HG03196 (cell line): ENCODE measurements at regions not wholly inside any gene's neighbourhood (a gene's known extent, or its start where the extent isn't known, plus 50 kb on each side); places are given as distances from the start of the nearest gene placed in this dataset.
"Not testable (repeated sequence)": the region's sequence is repeated elsewhere in the genome, so short reads cannot be mapped to it uniquely, and the experiment has no call there.

Source experiments
- ATAC-seq: cut with Tn5 transposase; IDR thresholded peaks from one replicate; pipeline ENCODE4 v1.9.1; 2021; ENCODE audit not compliant: unreplicated experiment

GRCh38 chr10:33965795-33966581 lies 631.5 kb upstream of the NRP1 start:
- no peak for ATAC-seq

GRCh38 chr10:33963729-33964128 lies 629.3 kb upstream of the NRP1 start:
- no peak for ATAC-seq

GRCh38 chr10:33956322-33956721 lies 621.9 kb upstream of the NRP1 start:
- ATAC-seq = not testable (repeated sequence)

DNA sequence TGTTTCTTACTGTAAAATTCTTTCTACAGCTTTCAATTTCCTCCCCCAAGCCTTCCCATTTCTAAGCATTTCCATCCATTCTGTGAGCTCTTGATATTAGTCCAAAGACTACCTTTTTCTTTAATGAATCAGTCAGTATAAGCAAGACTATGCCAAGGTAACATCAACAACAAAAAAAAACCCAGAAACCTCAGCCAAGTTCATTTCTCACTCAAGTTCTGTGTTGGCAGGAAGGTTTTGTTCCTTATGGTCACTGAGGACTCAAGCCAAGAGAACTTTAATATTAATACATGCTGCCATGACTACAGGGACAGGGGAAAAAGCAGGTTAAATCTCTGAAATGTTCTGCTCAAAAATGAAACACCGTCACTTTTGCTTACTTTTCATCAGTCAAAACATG lies 621.2 kb upstream of the NRP1 start:
- ATAC-seq = no peak

DNA sequence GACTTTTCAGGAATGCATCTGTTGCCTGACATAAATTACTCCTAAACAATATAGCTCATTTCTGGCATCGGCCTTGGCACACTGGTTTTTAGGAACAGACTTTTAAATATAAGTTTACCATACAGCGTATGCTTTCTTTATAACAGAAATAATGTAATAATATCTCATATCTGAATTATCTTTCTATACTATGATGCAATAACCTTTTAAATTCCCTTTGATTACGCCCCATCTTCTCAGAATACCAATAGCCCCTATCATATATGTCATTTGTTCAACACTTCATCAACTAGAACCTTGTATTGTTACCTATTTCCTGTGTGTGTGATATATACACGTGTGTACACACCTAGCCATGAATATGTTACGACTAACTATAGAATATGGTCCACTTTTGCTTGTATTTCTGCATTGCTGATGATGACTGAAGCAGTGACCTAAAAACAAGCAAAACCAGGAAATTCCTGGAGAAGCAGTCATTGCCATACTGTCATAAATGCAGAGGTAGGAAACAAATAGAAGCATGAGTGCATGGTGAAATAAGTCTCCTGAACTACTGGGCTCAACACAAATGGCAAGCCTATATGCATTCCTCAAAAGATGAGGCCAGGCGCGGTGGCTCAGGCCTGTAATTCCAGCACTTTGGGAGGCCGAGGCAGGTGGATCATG lies 618.4 kb upstream of the NRP1 start:
- ATAC-seq = no peak

DNA sequence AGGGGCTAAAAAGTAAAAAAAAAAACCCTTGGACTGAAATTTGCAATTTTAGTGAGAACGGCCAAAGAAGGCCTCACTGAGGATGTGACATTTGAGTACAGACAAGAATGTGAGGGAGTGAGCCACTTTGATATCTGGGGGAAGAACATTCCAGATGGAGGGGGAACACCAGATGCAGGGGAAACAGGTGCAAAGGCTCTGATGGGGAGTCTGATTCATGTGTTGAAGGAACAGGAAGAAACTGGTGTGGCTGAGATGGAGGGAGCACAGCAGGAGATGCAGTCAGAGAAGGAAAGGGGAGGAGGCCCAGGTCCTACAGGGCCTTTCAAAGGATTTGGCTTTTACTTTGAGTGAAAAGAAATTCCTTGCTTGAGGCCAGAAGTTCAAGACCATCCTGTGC lies 615.7 kb upstream of the NRP1 start:
- ATAC-seq = no peak

GRCh38 chr10:33947544-33947943 lies 613.1 kb upstream of the NRP1 start:
- no peak for ATAC-seq

- ATAC-seq = no peak
Observed at GRCh38 chr10:33945051-33945450, 610.6 kb upstream of the NRP1 start.

GRCh38 chr10:33942508-33942907 lies 608.0 kb upstream of the NRP1 start:
- ATAC-seq = no peak

GRCh38 chr10:33939892-33940291 lies 605.4 kb upstream of the NRP1 start:
- no peak for ATAC-seq

GRCh38 chr10:33939410-33939809 lies 604.9 kb upstream of the NRP1 start:
- no peak for ATAC-seq

- ATAC-seq = no peak
Observed at GRCh38 chr10:33938001-33938400, 603.5 kb upstream of the NRP1 start.

GRCh38 chr10:33937036-33937730 lies 602.7 kb upstream of the NRP1 start:
- ATAC-seq = no peak

DNA sequence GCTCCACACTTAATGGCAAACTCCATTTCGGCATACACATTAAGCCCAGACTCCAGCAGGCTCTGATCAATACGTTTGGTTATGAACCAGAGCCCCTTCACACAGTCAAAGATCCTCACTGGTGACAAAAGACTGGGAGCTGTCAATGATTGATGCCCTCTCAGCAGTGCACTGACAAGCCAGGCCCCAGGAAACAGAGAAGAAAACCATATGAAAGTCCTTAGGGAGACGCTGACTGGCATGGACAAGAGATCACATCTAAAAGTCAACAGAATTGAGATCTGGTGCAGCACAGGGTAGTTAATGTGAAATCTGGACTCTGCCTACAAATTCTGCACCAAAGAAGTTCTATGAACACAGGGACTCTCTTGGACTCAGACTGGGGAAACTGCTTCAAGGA lies 600.9 kb upstream of the NRP1 start:
- no peak for ATAC-seq

DNA sequence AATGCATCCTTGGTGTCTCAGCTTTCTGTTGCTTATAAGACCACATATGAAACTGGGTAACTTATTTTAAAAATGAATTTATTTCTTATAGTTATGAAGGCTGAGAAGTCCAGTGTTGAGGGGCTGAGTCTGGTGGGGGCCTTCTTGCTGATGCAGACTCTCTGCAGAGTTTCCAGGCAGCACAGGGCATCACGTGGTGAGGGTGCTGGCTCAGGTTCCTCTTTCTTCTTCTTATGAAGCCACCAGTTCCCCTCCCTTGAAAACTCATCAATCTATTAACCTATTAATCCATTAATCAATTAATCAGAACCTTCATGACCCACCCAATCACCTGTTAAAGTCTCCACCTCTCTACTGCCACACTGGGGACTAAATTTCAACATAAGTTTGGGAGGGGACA lies 595.6 kb upstream of the NRP1 start:
- ATAC-seq = no peak

DNA sequence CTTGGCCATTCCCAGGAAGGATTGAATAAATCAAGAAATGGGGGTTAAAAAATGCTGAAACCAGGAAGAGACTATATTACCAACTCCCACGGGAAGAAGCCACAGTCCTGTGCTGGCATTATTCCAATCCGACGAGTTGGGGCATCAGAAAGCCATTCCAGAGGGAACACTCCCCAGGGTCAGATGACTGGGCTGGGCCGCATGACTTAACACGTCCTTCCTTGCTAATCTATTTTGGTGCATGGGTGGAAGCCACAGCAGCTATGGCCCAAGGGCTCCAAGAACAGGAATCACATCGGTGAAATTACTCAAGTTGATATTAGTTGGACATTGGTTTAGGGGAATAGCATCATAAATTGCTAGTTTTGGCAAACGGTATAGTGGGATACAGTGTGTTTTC lies 592.9 kb upstream of the NRP1 start:
- ATAC-seq = no peak

- ATAC-seq = no peak
Observed at GRCh38 chr10:33921970-33922605, 587.6 kb upstream of the NRP1 start.

DNA sequence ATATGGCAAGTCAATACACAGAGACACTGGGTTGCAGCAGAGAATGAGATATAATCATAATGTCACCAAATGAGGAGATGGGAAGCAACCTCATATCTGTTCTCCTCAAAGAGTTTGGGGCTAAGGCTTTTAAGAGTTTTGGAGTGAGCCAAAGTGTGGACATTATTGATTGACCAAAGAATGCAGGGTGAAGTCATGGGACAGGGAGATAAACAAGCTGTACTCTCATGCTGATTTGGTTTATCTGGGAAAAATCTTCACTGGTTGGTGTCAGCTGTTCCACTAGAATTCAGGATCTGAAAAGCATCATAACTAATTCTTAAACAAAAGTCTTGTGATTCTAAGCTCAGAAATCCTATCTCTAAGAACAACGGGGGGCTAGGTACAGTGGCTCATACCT lies 585.9 kb upstream of the NRP1 start:
- ATAC-seq = no peak

- no peak for ATAC-seq
Observed at GRCh38 chr10:33919244-33919643, 584.8 kb upstream of the NRP1 start.

DNA sequence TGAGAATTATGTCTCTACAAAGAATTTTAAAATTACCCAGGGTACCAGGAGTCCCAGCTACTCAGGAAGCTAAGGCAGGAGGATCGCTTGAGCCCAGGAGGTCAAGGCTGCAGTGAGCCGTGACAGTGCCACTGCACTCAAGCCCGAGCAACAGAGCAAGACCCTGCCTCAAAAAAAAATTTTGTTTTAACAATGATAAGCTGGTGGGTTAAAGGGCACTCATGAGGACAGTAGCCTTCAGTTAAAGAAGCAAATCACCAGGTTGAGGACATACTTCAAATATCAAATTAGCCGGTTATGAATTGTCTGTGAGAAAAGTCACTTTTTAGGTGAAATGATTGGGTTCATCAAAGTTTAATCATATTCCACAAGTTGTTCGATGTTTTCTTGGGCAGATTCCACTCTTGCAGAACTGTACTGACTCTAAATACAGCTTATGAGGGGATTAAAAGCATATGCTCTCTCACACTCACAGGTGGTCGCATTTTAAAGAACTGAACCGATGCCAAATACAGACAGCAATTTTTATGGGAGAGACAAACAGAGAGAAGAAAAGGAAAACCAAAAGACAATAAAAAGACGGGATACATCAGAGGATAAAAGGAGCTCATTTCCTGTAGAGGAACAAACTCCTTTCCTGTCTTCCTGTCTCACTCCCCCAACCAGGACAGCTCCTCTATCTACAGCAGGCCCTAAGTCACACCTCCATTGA lies 582.8 kb upstream of the NRP1 start:
- ATAC-seq = no peak

- ATAC-seq = no peak
Observed at GRCh38 chr10:33914746-33915145, 580.3 kb upstream of the NRP1 start.
